ENCODE measurements at regions not wholly inside any gene's neighbourhood (a gene's known extent, or its start where the extent isn't known, plus 50 kb on each side); places are given as distances from the start of the nearest gene placed in this dataset.

DNA sequence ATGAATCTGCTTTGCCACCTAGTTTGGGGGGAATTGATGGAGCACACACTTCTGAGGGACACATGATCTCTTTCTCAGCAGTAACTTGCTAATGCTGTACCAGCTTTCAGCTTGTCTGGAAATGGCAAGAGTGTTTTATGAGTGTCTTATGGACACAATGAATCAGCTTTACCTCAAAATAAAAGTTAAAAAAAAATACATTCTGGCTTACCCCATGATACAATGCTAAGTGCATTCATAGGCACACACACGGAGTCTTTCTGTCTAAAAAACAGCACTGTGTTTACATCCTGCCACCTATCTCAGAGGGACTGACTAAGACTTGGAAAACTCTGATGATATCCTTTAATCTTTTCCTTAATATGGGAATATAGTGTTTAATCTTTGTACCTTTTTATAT, 455.5 kb upstream of the ADAMTS5 start:
- no peak for TF ChIP-seq EZH2phosphoT487 (conservative IDR thresholded peaks at IDR 0.05; ENCODE audit: low read length)
- TF ChIP-seq, protein P1, sequence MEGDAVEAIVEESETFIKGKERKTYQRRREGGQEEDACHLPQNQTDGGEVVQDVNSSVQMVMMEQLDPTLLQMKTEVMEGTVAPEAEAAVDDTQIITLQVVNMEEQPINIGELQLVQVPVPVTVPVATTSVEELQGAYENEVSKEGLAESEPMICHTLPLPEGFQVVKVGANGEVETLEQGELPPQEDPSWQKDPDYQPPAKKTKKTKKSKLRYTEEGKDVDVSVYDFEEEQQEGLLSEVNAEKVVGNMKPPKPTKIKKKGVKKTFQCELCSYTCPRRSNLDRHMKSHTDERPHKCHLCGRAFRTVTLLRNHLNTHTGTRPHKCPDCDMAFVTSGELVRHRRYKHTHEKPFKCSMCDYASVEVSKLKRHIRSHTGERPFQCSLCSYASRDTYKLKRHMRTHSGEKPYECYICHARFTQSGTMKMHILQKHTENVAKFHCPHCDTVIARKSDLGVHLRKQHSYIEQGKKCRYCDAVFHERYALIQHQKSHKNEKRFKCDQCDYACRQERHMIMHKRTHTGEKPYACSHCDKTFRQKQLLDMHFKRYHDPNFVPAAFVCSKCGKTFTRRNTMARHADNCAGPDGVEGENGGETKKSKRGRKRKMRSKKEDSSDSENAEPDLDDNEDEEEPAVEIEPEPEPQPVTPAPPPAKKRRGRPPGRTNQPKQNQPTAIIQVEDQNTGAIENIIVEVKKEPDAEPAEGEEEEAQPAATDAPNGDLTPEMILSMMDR (IDR thresholded peaks at IDR 0.05; ENCODE audit: insufficient read depth, low read length, poor library complexity, severe bottlenecking): no peak
